Prostate gland (tissue), 2 donors: ENCODE measurements at regions not wholly inside any gene's neighbourhood (a gene's known extent, or its start where the extent isn't known, plus 50 kb on each side); places are given as distances from the start of the nearest gene placed in this dataset.

Source experiments
- DNase-seq: peaks from one replicate; pipeline ENCODE4 v3.0.0-alpha.2; 2019; ENCODE audit warnings: low spot score
- H3K27ac ChIP-seq, 2 donors: fragments of 200-600 bp; sonication (generic); 2 replicates each; pipeline ENCODE4 v1.5.1; 2017 to 2019
- H3K27me3 ChIP-seq: fragments of 200-600 bp; sonication (generic); replicated peaks from 2 replicates; pipeline ENCODE4 v1.5.1; 2019; ENCODE audit not compliant: insufficient read depth
- H3K36me3 ChIP-seq, 2 donors: fragments of 200-600 bp; sonication (generic); 1 replicate in 1 of 2; 2 replicates in 1 of 2; pipeline versions ENCODE4 v1.5.1 to v1.8.1; 2017 to 2019
- H3K4me1 ChIP-seq: fragments of 200-600 bp; sonication (generic); replicated peaks from 2 replicates; pipeline ENCODE4 v1.5.1; 2019
- H3K4me3 ChIP-seq, 2 donors: fragments of 200-600 bp; sonication (generic); 2 replicates each; pipeline ENCODE4 v1.5.1; 2017 to 2019
- H3K9me3 ChIP-seq: fragments of 200-600 bp; sonication (generic); 2 replicates; pipeline ENCODE4 v1.5.1; 2017
- CTCF ChIP-seq, 4 experiments: fragments of 200-600 bp in 2 of 4; fragments of 450-650 bp in 2 of 4; sonication (generic) in 2 of 4; IDR thresholded peaks; 1 replicate in 3 of 4; 2 replicates in 1 of 4; pipeline ENCODE4 v1.5.1; 2016 to 2019; ENCODE audit warnings: antibody characterized with exemption in 4 of 4, mild to moderate bottlenecking in 2 of 4, moderate library complexity in 2 of 4
- POLR2A ChIP-seq: fragments of 450-650 bp; IDR thresholded peaks from one replicate; pipeline ENCODE4 v1.6.1; 2016; ENCODE audit warnings: antibody characterized with exemption, mild to moderate bottlenecking
- POLR2AphosphoS5 ChIP-seq: sonication (generic); formaldehyde crosslinking; IDR thresholded peaks from one replicate; pipeline ENCODE4 v1.6.1; 2017; ENCODE audit warnings: antibody characterized with exemption
- WGBS: methylation state at CpG from one replicate; pipeline ENCODE4 v1.1.5; 2018; 5-methylcytosine and 5-hydroxymethylcytosine counted together
- intact Hi-C: fragments of 100-400 bp; cut with DNase I; formaldehyde crosslinking; loops from one replicate; pipeline ENCODE4 v1.14.2; 2022

GRCh38 chr4:64876021-64876420 is 466.8 kb upstream of the TECRL start:
- Histone ChIP-seq H3K27me3 (no peaks in the 10 kb centered on the region), H3K9me3 (no peaks in the 10 kb centered on the region), H3K4me3 (no peak overlapping the region), H3K27ac (no peak overlapping the region), H3K4me1 (no peaks in the 10 kb centered on the region), H3K36me3 (no peaks in the 10 kb centered on the region)
- intact Hi-C loops = no loop called here
- 84% methylated on average over 3 of the region's 3 CpGs for WGBS
- DNase-seq = no peak
- TF ChIP-seq POLR2A (no peak), CTCF (IDR thresholded peaks at IDR 0.05) (no peak), POLR2AphosphoS5 (no peak)

DNA sequence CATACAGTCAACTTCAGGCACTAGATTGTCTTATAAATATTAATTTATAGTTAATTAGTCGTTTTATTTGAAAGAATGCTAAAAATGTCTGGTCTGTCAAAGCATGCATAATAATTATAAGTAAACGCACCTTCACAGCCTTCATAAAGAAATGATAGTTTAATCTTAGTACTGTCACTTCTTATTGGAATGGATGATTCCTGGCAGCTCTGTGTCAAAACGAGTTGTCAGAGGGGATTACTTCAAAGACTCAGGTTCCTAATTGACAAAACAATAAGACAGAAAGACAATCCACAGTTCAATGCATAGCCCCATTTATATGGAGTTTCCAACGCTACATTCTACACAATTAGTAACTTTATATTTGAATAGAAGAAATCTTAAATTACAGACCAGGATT is 461.3 kb upstream of the TECRL start:
- WGBS = 44% methylated on average over 4 of the region's 4 CpGs
- H3K27ac ChIP-seq = no peak overlapping the region
- no peak for TF ChIP-seq POLR2AphosphoS5
- no peak for TF ChIP-seq POLR2A
- TF ChIP-seq CTCF (IDR thresholded peaks at IDR 0.05) = no peak
- H3K36me3 ChIP-seq = no peaks in the 10 kb centered on the region
- H3K9me3 ChIP-seq = no peaks in the 10 kb centered on the region
- H3K4me3 ChIP-seq = no peak overlapping the region
- intact Hi-C loops = no loop called here
- no peaks in the 10 kb centered on the region for H3K4me1 ChIP-seq
- no peak for DNase-seq
- H3K27me3 ChIP-seq = no peaks in the 10 kb centered on the region

GRCh38 chr4:64857815-64858214 is 448.6 kb upstream of the TECRL start:
- intact Hi-C loops = no loop called here
- H3K4me3 ChIP-seq = no peak overlapping the region
- TF ChIP-seq POLR2AphosphoS5 (no peak), POLR2A (no peak), CTCF (IDR thresholded peaks at IDR 0.05) (no peak)
- H3K9me3 ChIP-seq = no peaks in the 10 kb centered on the region
- no peak overlapping the region for H3K27ac ChIP-seq
- H3K27me3 ChIP-seq = no peaks in the 10 kb centered on the region
- H3K4me1 ChIP-seq = no peaks in the 10 kb centered on the region
- no peak for DNase-seq
- H3K36me3 ChIP-seq = no peaks in the 10 kb centered on the region
- 34% methylated on average over 5 of the region's 5 CpGs for WGBS

DNA sequence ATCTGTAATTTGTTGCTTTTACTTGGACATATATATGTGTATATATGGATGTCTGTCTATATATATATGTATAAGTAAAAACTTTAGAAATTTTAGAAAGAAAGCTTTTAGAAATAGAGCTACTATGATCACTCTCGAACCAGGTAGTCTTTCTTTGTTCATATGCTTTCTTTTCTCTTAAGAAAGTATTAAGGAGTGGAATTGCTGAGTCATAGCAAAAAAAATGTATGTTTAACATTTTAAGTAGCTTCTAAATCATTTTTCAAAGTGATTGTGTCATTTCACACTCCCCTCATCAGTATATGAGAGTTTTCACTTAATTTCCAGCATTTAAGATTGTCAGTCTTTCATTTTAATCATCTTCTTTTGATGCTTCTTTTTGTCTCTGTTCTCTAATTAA is 447.9 kb upstream of the TECRL start:
- Histone ChIP-seq H3K27ac (no peak overlapping the region), H3K4me1 (no peaks in the 10 kb centered on the region), H3K9me3 (no peaks in the 10 kb centered on the region), H3K4me3 (no peak overlapping the region), H3K36me3 (no peaks in the 10 kb centered on the region), H3K27me3 (no peaks in the 10 kb centered on the region)
- intact Hi-C loops = no loop called here
- no peak for DNase-seq
- TF ChIP-seq POLR2AphosphoS5 = no peak
- TF ChIP-seq POLR2A = no peak
- TF ChIP-seq CTCF (IDR thresholded peaks at IDR 0.05) = no peak
- WGBS = 70% methylated on average over 1 of the region's 1 CpG

DNA sequence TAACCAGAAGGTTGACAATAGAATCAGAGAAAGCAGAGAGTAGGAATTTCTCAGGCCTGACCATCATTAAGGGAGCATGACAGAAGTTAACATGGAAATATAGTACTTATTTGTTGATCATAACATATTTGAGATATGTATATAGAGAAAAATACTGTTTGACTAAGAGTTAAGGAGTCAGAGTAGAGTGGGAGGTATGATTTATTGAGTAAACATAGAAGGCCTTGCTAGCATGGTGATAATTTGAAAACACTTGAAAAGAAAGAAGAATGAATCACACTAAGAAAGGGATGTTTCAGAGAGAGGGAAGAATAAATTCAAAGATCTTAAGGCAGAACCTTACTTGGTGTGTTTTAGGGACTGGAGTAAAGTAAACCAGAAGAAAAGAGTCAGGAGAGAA is 437.2 kb upstream of the TECRL start:
- H3K9me3 ChIP-seq = no peaks in the 10 kb centered on the region
- no peaks in the 10 kb centered on the region for H3K4me1 ChIP-seq
- no peak overlapping the region for H3K27ac ChIP-seq
- no peak for DNase-seq
- H3K27me3 ChIP-seq = no peaks in the 10 kb centered on the region
- intact Hi-C loops = no loop called here
- no peak overlapping the region for H3K4me3 ChIP-seq
- no peaks in the 10 kb centered on the region for H3K36me3 ChIP-seq
- TF ChIP-seq CTCF (IDR thresholded peaks at IDR 0.05) (no peak), POLR2AphosphoS5 (no peak), POLR2A (no peak)
